ENCODE measurements at regions not wholly inside any gene's neighbourhood (a gene's known extent, or its start where the extent isn't known, plus 50 kb on each side); places are given as distances from the start of the nearest gene placed in this dataset.

GRCh38 chr11:10388101-10388500 is 67.0 kb upstream of the AMPD3 start:
- Histone ChIP-seq H3K9me3 (ENCODE audit: control insufficient read depth, low read depth, low read length) (no peaks in the 10 kb centered on the region), H3K18ac (ENCODE audit: insufficient read length, low read depth, low read length) (no peak overlapping the region), H2BK20ac (ENCODE audit: low read depth, low read length, poor library complexity, severe bottlenecking) (no peak overlapping the region), H4K20me1 (ENCODE audit: control insufficient read depth, insufficient read depth, insufficient read length) (no peaks in the 10 kb centered on the region), H2BK5ac (ENCODE audit: insufficient read length, low read length) (no peak overlapping the region), H2AFZ (ENCODE audit: low read length) (no peak overlapping the region), H3K4me2 (ENCODE audit: insufficient read depth, insufficient read length, low read length) (no peak overlapping the region), H4K8ac (replicated peaks; ENCODE audit: insufficient read length, low read depth, low read length) (no peak overlapping the region), H3K23ac (ENCODE audit: insufficient read length, low read depth, low read length) (no peak overlapping the region), H3K27me3 (ENCODE audit: insufficient read depth, low read length) (no peaks in the 10 kb centered on the region), H3K79me1 (ENCODE audit: insufficient read depth, low read depth, low read length, poor library complexity, severe bottlenecking) (no peaks in the 10 kb centered on the region), H3K9ac (ENCODE audit: extremely low read depth, insufficient read length, low read length) (no peak overlapping the region), H4K5ac (ENCODE audit: insufficient read length, low read depth, low read length) (no peak overlapping the region), H3K23me2 (ENCODE audit: insufficient read length, low read depth, low read length, poor library complexity, severe bottlenecking) (no peaks in the 10 kb centered on the region), H3K56ac (ENCODE audit: insufficient read length, low read depth, low read length) (no peak overlapping the region), H3K4ac (ENCODE audit: low read depth, low read length) (no peak overlapping the region), H4K91ac (ENCODE audit: insufficient read length, low read depth, low read length) (no peak overlapping the region), H3K27ac (ENCODE audit: insufficient read length, low read depth, low read length) (no peak overlapping the region), H2BK12ac (ENCODE audit: insufficient read length, low read depth, low read length) (no peak overlapping the region), H3K79me2 (ENCODE audit: insufficient read depth, low read length) (no peaks in the 10 kb centered on the region), H2AK5ac (ENCODE audit: insufficient read length, low read length) (no peak overlapping the region), H2BK15ac (ENCODE audit: low read depth, low read length) (no peak overlapping the region), H2BK120ac (ENCODE audit: low read depth, low read length, poor library complexity, severe bottlenecking) (no peak overlapping the region), H3K14ac (ENCODE audit: insufficient read depth, low read length) (no peak overlapping the region), H3K4me1 (ENCODE audit: insufficient read depth, low read length) (no peaks in the 10 kb centered on the region), H3T11ph (ENCODE audit: low read length) (no peak overlapping the region)
- TF ChIP-seq CTCF (conservative IDR thresholded peaks at IDR 0.05), result no peak
- H3K4me1 Mint-ChIP-seq, result peaks cover 19 to 23% of the 10 kb centered on the region in 2 experiments
- peaks cover 10% of the 10 kb centered on the region for H3K27me3 Mint-ChIP-seq (ENCODE audit: low read depth)
- peaks cover 7 to 14% of the 10 kb centered on the region in 2 experiments; a peak in 4 of 5 replicates for H3K9me3 Mint-ChIP-seq
- WGBS (ENCODE audit: extremely low coverage, insufficient read length, low lambda C conversion rate), result no CpG with 5 or more reads among the region's 5 CpGs
- no peak overlapping the region for H3K4me3 Mint-ChIP-seq
- no peak overlapping the region for H3K27ac Mint-ChIP-seq
- no peak for DNase-seq
- peaks cover 0 to 10% (median 10%) of the 10 kb centered on the region in 3 experiments for H3K36me3 Mint-ChIP-seq (ENCODE audit: insufficient read depth in 1 of 3, low read depth in 3 of 3)

Data from H9 (cell line).